WTC11 (cell line): ENCODE measurements at regions not wholly inside any gene's neighbourhood (a gene's known extent, or its start where the extent isn't known, plus 50 kb on each side); places are given as distances from the start of the nearest gene placed in this dataset.

Experiments
- ATAC-seq: fragments of 200-7000 bp; cut with Tn5 transposase; 2 replicates; pipeline ENCODE4 v1.10.0; 2021; ENCODE audit warnings: mild to moderate bottlenecking, moderate library complexity
- CTCF ChIA-PET: fragments of 300-600 bp; sonication (Branson Sonifier 250); formaldehyde crosslinking; loops from one replicate; lab custom pipeline; 2021; ENCODE audit warnings: antibody characterized with exemption; lab: Charles Lee
- POLR2A ChIA-PET: fragments of 350-600 bp; sonication (Branson Sonifier 250); formaldehyde crosslinking; loops from one replicate; lab custom pipeline; 2021; ENCODE audit warnings: antibody characterized with exemption; lab: Charles Lee
- DNase-seq: peaks from one replicate; pipeline ENCODE4 v3.0.0; 2021; ENCODE audit warnings: low spot score
- H3K27ac Mint-ChIP-seq: 2 replicates; pipeline ENCODE4 v1.8.0; 2021; ENCODE audit warnings: mixed read lengths
- H3K27me3 Mint-ChIP-seq: 2 replicates; pipeline ENCODE4 v1.8.0; 2021; ENCODE audit warnings: low read depth, mild to moderate bottlenecking, moderate library complexity, mixed read lengths
- H3K36me3 Mint-ChIP-seq: 2 replicates; pipeline ENCODE4 v1.8.0; 2021; ENCODE audit warnings: mixed read lengths
- H3K4me1 Mint-ChIP-seq: 2 replicates; pipeline ENCODE4 v1.8.0; 2022; ENCODE audit warnings: mixed read lengths
- H3K4me3 Mint-ChIP-seq: 2 replicates; pipeline ENCODE4 v1.8.0; 2021; ENCODE audit warnings: mild to moderate bottlenecking, moderate library complexity, mixed read lengths
- H3K9me3 Mint-ChIP-seq: 2 replicates; pipeline ENCODE4 v1.8.0; 2021; ENCODE audit warnings: mixed read lengths
- CREB1 ChIP-seq: sonication (generic); formaldehyde crosslinking; IDR thresholded peaks from 2 replicates; pipeline ENCODE4 v1.8.0; 2023; ENCODE audit warnings: mild to moderate bottlenecking, missing genetic modification reagents
- CREM ChIP-seq: sonication (generic); formaldehyde crosslinking; IDR thresholded peaks from 2 replicates; pipeline ENCODE4 v1.8.1; 2022; ENCODE audit warnings: mild to moderate bottlenecking, missing genetic modification reagents, moderate library complexity
- IRF2 ChIP-seq: sonication (generic); formaldehyde crosslinking; IDR thresholded peaks from 2 replicates; pipeline ENCODE4 v1.8.0; 2022; ENCODE audit warnings: low read depth, missing genetic modification reagents, borderline replicate concordance
- PRRX2 ChIP-seq: fragments of 250-450 bp; sonication (Bioruptor Pico); IDR thresholded peaks from 2 replicates; pipeline ENCODE4 v1.8.0; 2021; ENCODE audit warnings: mild to moderate bottlenecking
- SOX15 ChIP-seq: fragments of 250-450 bp; sonication (Bioruptor Pico); IDR thresholded peaks from 2 replicates; pipeline ENCODE4 v1.9.0; 2021; ENCODE audit warnings: mild to moderate bottlenecking
- ZBTB21 ChIP-seq: sonication (generic); formaldehyde crosslinking; IDR thresholded peaks from 2 replicates; pipeline ENCODE4 v1.8.1; 2023; ENCODE audit warnings: mild to moderate bottlenecking, missing genetic modification reagents, borderline replicate concordance
- ZNF121 ChIP-seq: sonication (generic); formaldehyde crosslinking; IDR thresholded peaks from 2 replicates; pipeline ENCODE4 v1.8.0; 2023; ENCODE audit warnings: missing genetic modification reagents
- ZNF423 ChIP-seq: fragments of 250-450 bp; sonication (Bioruptor Pico); IDR thresholded peaks from 2 replicates; pipeline ENCODE4 v2.1.2; 2022; ENCODE audit warnings: mild to moderate bottlenecking, moderate library complexity
- TF ChIP-seq, protein P1 (sequence below): fragments of 250-450 bp; sonication (Bioruptor Pico); IDR thresholded peaks from 2 replicates; pipeline ENCODE4 v1.8.0; 2021; ENCODE audit warnings: mild to moderate bottlenecking
- TF ChIP-seq, protein P2 (sequence below): fragments of 250-450 bp; sonication (Bioruptor Pico); IDR thresholded peaks from 2 replicates; pipeline ENCODE4 v1.9.0; 2021; ENCODE audit warnings: mild to moderate bottlenecking
- TF ChIP-seq, protein P3 (sequence below): sonication (generic); formaldehyde crosslinking; conservative IDR thresholded peaks from 2 replicates; pipeline ENCODE4 v1.8.1; 2022; ENCODE audit warnings: mild to moderate bottlenecking, missing genetic modification reagents
- TF ChIP-seq, protein P4 (sequence below): sonication (generic); formaldehyde crosslinking; IDR thresholded peaks from 2 replicates; pipeline ENCODE4 v1.8.0; 2023; ENCODE audit warnings: mild to moderate bottlenecking, missing genetic modification reagents
- TF ChIP-seq, protein P5 (sequence below): sonication (generic); formaldehyde crosslinking; IDR thresholded peaks from 2 replicates; pipeline ENCODE4 v1.8.1; 2023; ENCODE audit warnings: mild to moderate bottlenecking, missing genetic modification reagents, moderate library complexity
- TF ChIP-seq, protein P6 (sequence below): sonication (generic); formaldehyde crosslinking; IDR thresholded peaks from 2 replicates; pipeline ENCODE4 v1.8.1; 2023; ENCODE audit warnings: mild to moderate bottlenecking, missing genetic modification reagents
- TF ChIP-seq, protein P7 (sequence below): sonication (generic); formaldehyde crosslinking; IDR thresholded peaks from 2 replicates; pipeline ENCODE4 v1.8.1; 2023; ENCODE audit warnings: mild to moderate bottlenecking, moderate library complexity, missing genetic modification reagents
- TF ChIP-seq, protein P8 (sequence below): sonication (generic); formaldehyde crosslinking; conservative IDR thresholded peaks from 2 replicates; pipeline ENCODE4 v1.8.1; 2023; ENCODE audit warnings: mild to moderate bottlenecking, low read depth, missing genetic modification reagents, moderate library complexity
- TF ChIP-seq, protein P9 (sequence below): sonication (generic); formaldehyde crosslinking; IDR thresholded peaks from 2 replicates; pipeline ENCODE4 v1.8.1; 2022; ENCODE audit warnings: mild to moderate bottlenecking, missing genetic modification reagents, moderate library complexity, borderline replicate concordance

DNA sequence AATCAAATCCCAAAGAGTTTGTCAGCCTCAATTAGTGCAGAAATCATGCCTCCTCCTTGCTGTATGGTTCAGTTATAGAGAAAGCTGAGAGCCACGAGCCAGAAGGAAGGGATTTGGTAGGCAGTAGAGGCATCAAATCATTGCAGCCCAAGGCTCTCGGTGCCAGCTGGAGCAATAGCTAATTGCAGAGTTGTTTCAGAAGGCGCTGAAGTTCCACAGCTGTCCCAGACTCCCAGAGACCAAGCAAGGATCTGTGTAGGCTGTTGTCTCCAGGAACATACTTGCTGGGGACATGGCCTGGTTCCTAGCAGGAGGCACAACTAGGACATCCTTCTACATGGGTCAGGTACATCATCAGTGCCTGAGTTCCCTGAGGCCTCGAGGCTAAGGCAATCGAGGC, 80.4 kb upstream of the WSCD2 start:
- Mint-ChIP-seq H3K27me3 (peaks cover 4% of the 10 kb centered on the region; the same call in 1 of the 2 replicates), H3K27ac (no peak overlapping the region), H3K4me3 (no peak overlapping the region), H3K9me3 (peaks cover 3% of the 10 kb centered on the region; the same call in 1 of the 2 replicates), H3K36me3 (no peaks in the 10 kb centered on the region), H3K4me1 (peaks cover 6% of the 10 kb centered on the region; the same call in 1 of the 2 replicates)
- CTCF ChIA-PET: interaction anchor here (0.7 to 0.8 kb wide), 2 partner anchors 56 to 130 kb away, joined by 3 to 4 read pairs; no protein-coding TSS in a partner anchor
- ATAC-seq: no peak
- POLR2A ChIA-PET: no interaction called here
- no peak for DNase-seq
- no peak for TF ChIP-seq CREB1
- TF ChIP-seq, protein P1, sequence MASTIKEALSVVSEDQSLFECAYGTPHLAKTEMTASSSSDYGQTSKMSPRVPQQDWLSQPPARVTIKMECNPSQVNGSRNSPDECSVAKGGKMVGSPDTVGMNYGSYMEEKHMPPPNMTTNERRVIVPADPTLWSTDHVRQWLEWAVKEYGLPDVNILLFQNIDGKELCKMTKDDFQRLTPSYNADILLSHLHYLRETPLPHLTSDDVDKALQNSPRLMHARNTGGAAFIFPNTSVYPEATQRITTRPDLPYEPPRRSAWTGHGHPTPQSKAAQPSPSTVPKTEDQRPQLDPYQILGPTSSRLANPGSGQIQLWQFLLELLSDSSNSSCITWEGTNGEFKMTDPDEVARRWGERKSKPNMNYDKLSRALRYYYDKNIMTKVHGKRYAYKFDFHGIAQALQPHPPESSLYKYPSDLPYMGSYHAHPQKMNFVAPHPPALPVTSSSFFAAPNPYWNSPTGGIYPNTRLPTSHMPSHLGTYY (CRISPR knock-in tag): no peak
- TF ChIP-seq, protein P2, sequence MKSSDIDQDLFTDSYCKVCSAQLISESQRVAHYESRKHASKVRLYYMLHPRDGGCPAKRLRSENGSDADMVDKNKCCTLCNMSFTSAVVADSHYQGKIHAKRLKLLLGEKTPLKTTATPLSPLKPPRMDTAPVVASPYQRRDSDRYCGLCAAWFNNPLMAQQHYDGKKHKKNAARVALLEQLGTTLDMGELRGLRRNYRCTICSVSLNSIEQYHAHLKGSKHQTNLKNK (CRISPR knock-in tag): no peak
- TF ChIP-seq, protein P3, sequence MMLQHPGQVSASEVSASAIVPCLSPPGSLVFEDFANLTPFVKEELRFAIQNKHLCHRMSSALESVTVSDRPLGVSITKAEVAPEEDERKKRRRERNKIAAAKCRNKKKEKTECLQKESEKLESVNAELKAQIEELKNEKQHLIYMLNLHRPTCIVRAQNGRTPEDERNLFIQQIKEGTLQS (CRISPR knock-in tag): no peak
- TF ChIP-seq, protein P4, sequence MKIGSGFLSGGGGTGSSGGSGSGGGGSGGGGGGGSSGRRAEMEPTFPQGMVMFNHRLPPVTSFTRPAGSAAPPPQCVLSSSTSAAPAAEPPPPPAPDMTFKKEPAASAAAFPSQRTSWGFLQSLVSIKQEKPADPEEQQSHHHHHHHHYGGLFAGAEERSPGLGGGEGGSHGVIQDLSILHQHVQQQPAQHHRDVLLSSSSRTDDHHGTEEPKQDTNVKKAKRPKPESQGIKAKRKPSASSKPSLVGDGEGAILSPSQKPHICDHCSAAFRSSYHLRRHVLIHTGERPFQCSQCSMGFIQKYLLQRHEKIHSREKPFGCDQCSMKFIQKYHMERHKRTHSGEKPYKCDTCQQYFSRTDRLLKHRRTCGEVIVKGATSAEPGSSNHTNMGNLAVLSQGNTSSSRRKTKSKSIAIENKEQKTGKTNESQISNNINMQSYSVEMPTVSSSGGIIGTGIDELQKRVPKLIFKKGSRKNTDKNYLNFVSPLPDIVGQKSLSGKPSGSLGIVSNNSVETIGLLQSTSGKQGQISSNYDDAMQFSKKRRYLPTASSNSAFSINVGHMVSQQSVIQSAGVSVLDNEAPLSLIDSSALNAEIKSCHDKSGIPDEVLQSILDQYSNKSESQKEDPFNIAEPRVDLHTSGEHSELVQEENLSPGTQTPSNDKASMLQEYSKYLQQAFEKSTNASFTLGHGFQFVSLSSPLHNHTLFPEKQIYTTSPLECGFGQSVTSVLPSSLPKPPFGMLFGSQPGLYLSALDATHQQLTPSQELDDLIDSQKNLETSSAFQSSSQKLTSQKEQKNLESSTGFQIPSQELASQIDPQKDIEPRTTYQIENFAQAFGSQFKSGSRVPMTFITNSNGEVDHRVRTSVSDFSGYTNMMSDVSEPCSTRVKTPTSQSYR (CRISPR knock-in tag): no peak
- TF ChIP-seq PRRX2 (CRISPR knock-in tag): no peak
- TF ChIP-seq, protein P5, sequence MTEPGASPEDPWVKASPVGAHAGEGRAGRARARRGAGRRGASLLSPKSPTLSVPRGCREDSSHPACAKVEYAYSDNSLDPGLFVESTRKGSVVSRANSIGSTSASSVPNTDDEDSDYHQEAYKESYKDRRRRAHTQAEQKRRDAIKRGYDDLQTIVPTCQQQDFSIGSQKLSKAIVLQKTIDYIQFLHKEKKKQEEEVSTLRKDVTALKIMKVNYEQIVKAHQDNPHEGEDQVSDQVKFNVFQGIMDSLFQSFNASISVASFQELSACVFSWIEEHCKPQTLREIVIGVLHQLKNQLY (CRISPR knock-in tag): no peak
- TF ChIP-seq ZNF121 (CRISPR knock-in tag): no peak
- TF ChIP-seq SOX15: no peak
- TF ChIP-seq IRF2 (CRISPR knock-in tag): no peak
- TF ChIP-seq, protein P6, sequence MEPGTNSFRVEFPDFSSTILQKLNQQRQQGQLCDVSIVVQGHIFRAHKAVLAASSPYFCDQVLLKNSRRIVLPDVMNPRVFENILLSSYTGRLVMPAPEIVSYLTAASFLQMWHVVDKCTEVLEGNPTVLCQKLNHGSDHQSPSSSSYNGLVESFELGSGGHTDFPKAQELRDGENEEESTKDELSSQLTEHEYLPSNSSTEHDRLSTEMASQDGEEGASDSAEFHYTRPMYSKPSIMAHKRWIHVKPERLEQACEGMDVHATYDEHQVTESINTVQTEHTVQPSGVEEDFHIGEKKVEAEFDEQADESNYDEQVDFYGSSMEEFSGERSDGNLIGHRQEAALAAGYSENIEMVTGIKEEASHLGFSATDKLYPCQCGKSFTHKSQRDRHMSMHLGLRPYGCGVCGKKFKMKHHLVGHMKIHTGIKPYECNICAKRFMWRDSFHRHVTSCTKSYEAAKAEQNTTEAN (CRISPR knock-in tag): no peak
- TF ChIP-seq, protein P7, sequence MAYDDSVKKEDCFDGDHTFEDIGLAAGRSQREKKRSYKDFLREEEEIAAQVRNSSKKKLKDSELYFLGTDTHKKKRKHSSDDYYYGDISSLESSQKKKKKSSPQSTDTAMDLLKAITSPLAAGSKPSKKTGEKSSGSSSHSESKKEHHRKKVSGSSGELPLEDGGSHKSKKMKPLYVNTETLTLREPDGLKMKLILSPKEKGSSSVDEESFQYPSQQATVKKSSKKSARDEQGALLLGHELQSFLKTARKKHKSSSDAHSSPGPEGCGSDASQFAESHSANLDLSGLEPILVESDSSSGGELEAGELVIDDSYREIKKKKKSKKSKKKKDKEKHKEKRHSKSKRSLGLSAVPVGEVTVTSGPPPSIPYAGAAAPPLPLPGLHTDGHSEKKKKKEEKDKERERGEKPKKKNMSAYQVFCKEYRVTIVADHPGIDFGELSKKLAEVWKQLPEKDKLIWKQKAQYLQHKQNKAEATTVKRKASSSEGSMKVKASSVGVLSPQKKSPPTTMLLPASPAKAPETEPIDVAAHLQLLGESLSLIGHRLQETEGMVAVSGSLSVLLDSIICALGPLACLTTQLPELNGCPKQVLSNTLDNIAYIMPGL (CRISPR knock-in tag): no peak
- TF ChIP-seq CREM: no peak

DNA sequence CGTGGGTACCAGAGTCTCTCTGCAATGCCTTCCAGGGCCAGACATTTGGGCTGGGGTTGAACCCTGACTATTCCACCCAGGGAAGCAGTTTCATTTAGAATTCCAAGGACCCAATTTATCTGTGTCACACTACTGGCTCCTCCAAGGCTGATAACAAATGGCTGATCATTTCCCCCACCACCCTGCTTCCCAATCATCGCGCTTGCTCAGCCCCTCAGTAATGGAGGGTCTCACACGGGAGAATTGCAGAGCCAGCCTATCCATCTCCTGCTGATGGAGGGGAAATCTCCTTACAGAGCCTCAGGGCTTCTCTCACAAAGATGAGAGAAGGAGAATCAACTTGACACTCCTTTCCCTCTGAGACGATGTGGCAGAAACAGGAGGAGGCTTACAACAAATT, 78.4 kb upstream of the WSCD2 start:
- no peak overlapping the region for H3K27ac Mint-ChIP-seq
- CTCF ChIA-PET: no interaction called here

DNA sequence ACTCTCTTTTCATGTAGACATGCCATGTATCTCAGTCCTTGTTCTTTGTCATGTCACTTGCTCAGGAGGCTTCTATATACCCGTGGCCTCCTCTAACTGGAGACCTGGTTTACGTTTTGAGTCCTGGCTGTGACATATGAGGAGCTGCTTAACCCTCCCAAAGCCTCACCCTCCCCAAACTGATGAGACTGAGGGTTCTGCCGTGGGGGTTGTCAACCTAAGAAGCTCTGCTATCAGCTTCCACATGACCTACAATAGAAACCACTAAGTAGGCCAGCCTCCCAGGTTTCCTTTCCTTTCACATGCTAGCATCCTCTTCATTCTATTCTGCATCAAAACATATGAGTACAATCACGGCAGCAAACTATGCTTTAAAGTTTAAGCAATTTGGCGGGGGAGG, 76.8 kb upstream of the WSCD2 start:
- Mint-ChIP-seq H3K27ac (no peak overlapping the region), H3K9me3 (no peaks in the 10 kb centered on the region), H3K27me3 (no peaks in the 10 kb centered on the region), H3K36me3 (no peaks in the 10 kb centered on the region), H3K4me1 (peaks cover 18% of the 10 kb centered on the region)
- POLR2A ChIA-PET: no interaction called here
- DNase-seq (no peak), ATAC-seq (no peak)
- TF ChIP-seq, protein P3 (CRISPR knock-in tag): no peak
- TF ChIP-seq, protein P8, sequence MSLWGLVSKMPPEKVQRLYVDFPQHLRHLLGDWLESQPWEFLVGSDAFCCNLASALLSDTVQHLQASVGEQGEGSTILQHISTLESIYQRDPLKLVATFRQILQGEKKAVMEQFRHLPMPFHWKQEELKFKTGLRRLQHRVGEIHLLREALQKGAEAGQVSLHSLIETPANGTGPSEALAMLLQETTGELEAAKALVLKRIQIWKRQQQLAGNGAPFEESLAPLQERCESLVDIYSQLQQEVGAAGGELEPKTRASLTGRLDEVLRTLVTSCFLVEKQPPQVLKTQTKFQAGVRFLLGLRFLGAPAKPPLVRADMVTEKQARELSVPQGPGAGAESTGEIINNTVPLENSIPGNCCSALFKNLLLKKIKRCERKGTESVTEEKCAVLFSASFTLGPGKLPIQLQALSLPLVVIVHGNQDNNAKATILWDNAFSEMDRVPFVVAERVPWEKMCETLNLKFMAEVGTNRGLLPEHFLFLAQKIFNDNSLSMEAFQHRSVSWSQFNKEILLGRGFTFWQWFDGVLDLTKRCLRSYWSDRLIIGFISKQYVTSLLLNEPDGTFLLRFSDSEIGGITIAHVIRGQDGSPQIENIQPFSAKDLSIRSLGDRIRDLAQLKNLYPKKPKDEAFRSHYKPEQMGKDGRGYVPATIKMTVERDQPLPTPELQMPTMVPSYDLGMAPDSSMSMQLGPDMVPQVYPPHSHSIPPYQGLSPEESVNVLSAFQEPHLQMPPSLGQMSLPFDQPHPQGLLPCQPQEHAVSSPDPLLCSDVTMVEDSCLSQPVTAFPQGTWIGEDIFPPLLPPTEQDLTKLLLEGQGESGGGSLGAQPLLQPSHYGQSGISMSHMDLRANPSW: no peak
- TF ChIP-seq, protein P9, sequence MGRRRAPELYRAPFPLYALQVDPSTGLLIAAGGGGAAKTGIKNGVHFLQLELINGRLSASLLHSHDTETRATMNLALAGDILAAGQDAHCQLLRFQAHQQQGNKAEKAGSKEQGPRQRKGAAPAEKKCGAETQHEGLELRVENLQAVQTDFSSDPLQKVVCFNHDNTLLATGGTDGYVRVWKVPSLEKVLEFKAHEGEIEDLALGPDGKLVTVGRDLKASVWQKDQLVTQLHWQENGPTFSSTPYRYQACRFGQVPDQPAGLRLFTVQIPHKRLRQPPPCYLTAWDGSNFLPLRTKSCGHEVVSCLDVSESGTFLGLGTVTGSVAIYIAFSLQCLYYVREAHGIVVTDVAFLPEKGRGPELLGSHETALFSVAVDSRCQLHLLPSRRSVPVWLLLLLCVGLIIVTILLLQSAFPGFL (CRISPR knock-in tag): no peak
- no peak for TF ChIP-seq ZNF423
- TF ChIP-seq, all 79 proteins: peak for 0
- H3K4me3 Mint-ChIP-seq: no peak overlapping the region
- CTCF ChIA-PET: no interaction called here

More for the DNA sequence above, 78.4 kb upstream of the WSCD2 start:
- peaks cover 4% of the 10 kb centered on the region; the same call in 1 of the 2 replicates for H3K27me3 Mint-ChIP-seq
- H3K9me3 Mint-ChIP-seq: peaks cover 3% of the 10 kb centered on the region; the same call in 1 of the 2 replicates
- ATAC-seq: no peak
- H3K4me3 Mint-ChIP-seq: no peak overlapping the region
- DNase-seq: no peak
- no peak for TF ChIP-seq ZBTB21
- TF ChIP-seq, all 79 proteins: peak for 0
- POLR2A ChIA-PET: no interaction called here
- Mint-ChIP-seq H3K36me3 (no peaks in the 10 kb centered on the region), H3K4me1 (peaks cover 17% of the 10 kb centered on the region)
